ENCODE measurements at regions not wholly inside any gene's neighbourhood (a gene's known extent, or its start where the extent isn't known, plus 50 kb on each side); places are given as distances from the start of the nearest gene placed in this dataset.

- TF ChIP-seq CTCF (IDR thresholded peaks at IDR 0.05): no peak
- TF ChIP-seq POLR2A (IDR thresholded peaks at IDR 0.05): no peak
Observed at GRCh38 chr2:59653164-59653563, 900.3 kb downstream of the BCL11A start.
